RWPE1 (cell line): ENCODE measurements at regions not wholly inside any gene's neighbourhood (a gene's known extent, or its start where the extent isn't known, plus 50 kb on each side); places are given as distances from the start of the nearest gene placed in this dataset.

Experiments used
- CTCF ChIA-PET: fragments of 350-600 bp; sonication (Branson Sonifier 250); formaldehyde crosslinking; extraction: SDS; loops from one replicate; lab custom pipeline; 2021; lab: Yijun Ruan, JAX
- POLR2A ChIA-PET: fragments of 400-600 bp; formaldehyde crosslinking; extraction: SDS; loops from one replicate; lab custom pipeline; 2020; ENCODE audit warnings: antibody characterized with exemption; ENCODE audit not compliant: low non-redundant PET; lab: Yijun Ruan, JAX
- DNase-seq: peaks from one replicate; pipeline ENCODE4 v3.0.0; 2012; ENCODE audit warnings: low spot score
- H3K27ac ChIP-seq: fragments of 450-650 bp; 2 replicates; pipeline ENCODE4 v1.5.1; 2017
- TF ChIP-seq, protein P1 (sequence below): fragments of 450-650 bp; conservative IDR thresholded peaks from 2 replicates; pipeline ENCODE4 v1.5.1; 2017; ENCODE audit warnings: low read depth, mild to moderate bottlenecking

DNA sequence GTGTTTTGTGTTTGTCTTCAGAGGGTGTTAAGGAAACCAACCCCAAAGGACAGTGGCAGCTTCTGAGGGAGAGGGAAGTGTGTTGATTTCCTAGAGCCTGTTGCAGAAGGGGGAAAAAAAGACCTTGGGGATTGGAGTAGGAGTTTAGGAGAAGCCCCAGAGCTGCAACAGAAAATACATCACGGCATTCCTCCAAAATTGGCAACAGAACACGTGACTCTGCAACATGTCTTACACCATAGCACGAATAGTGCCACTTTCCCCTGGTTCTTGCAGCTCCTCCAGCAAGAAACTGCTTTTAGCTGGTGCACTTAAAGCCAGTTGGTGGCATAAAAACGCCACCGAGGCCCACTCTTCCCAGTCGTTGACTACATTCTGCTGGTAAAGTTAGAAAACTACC is 473.0 kb downstream of the CD83 start:
- no peak overlapping the region for H3K27ac ChIP-seq
- ChIA-PET CTCF (no interaction called here), POLR2A (no interaction called here)
- no peak for DNase-seq
- TF ChIP-seq, protein P1, sequence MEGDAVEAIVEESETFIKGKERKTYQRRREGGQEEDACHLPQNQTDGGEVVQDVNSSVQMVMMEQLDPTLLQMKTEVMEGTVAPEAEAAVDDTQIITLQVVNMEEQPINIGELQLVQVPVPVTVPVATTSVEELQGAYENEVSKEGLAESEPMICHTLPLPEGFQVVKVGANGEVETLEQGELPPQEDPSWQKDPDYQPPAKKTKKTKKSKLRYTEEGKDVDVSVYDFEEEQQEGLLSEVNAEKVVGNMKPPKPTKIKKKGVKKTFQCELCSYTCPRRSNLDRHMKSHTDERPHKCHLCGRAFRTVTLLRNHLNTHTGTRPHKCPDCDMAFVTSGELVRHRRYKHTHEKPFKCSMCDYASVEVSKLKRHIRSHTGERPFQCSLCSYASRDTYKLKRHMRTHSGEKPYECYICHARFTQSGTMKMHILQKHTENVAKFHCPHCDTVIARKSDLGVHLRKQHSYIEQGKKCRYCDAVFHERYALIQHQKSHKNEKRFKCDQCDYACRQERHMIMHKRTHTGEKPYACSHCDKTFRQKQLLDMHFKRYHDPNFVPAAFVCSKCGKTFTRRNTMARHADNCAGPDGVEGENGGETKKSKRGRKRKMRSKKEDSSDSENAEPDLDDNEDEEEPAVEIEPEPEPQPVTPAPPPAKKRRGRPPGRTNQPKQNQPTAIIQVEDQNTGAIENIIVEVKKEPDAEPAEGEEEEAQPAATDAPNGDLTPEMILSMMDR, result no peak

DNA sequence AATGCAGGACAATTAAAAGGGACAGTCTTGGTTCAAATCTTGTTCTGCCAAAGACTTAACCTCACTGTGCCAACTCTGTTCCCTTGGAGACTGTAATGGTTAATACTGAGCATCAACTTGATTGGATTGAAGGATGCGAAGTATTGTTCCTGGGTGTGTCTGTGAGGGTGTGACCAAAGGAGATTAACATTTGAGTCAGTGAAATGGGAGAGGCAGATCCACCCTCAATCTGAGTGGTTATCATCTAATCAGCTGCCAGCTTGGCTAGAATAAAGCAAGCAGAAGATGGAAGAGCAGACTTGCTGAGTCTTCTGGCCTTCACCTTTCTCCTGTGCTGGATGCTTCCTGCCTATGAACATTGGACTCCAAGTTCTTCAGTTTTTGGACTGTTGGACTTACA is 474.4 kb downstream of the CD83 start:
- ChIA-PET CTCF (no interaction called here), POLR2A (no interaction called here)
- DNase-seq, result no peak
- TF ChIP-seq, protein P1, result no peak
- H3K27ac ChIP-seq, result no peak overlapping the region

- DNase-seq, result no peak
- no peak overlapping the region for H3K27ac ChIP-seq
- TF ChIP-seq, protein P1, result no peak
- CTCF ChIA-PET, result interaction anchor here (0.7 kb wide), 1 partner anchor 756 kb away, joined by 3 read pairs; no protein-coding TSS in a partner anchor
- POLR2A ChIA-PET, result no interaction called here
Measured at GRCh38 chr6:14593286-14593685, 475.7 kb downstream of the CD83 start.

DNA sequence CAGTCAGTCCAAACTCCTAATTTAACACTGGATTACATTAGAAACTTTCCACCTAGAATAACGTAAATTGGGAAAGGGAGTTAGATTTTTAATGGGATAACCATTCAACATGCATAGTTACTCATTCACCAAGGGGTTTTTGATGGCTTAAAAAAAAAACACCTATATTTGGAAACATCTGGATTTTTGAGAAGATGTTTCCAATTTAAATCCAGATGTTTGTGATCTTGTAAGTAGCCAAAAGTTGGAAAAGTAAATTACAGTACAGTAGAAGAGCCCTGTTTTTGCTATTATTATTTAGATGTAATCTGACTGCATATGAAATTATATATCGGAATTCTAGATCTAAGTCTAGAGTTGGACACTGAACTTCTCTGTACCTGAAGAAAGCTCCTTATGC is 478.2 kb downstream of the CD83 start:
- ChIA-PET CTCF (no interaction called here), POLR2A (no interaction called here)
- H3K27ac ChIP-seq, result no peak overlapping the region
- TF ChIP-seq, protein P1, result no peak
- no peak for DNase-seq

GRCh38 chr6:14596410-14596809 is 478.8 kb downstream of the CD83 start:
- ChIA-PET POLR2A (no interaction called here), CTCF (no interaction called here)
- TF ChIP-seq, protein P1, result no peak
- peak; percentile 14 for DNase-seq
- H3K27ac ChIP-seq, result no peak overlapping the region

GRCh38 chr6:14597090-14597489 is 479.5 kb downstream of the CD83 start:
- CTCF ChIA-PET, result no interaction called here
- no peak for DNase-seq
- TF ChIP-seq, protein P1, result no peak
- no peak overlapping the region for H3K27ac ChIP-seq
- POLR2A ChIA-PET, result no interaction called here
